ENCODE measurements at regions not wholly inside any gene's neighbourhood (a gene's known extent, or its start where the extent isn't known, plus 50 kb on each side); places are given as distances from the start of the nearest gene placed in this dataset.

GRCh38 chr4:112802780-112803179 is 165.8 kb downstream of the LARP7 start:
- no peak for TF ChIP-seq TAF1 (IDR thresholded peaks at IDR 0.05; ENCODE audit: low read depth)
- no peak for TF ChIP-seq CTCF (IDR thresholded peaks at IDR 0.05; ENCODE audit: poor library complexity, severe bottlenecking)
- TF ChIP-seq POLR2AphosphoS5 (IDR thresholded peaks at IDR 0.05): peak; percentile 19
- no peak for TF ChIP-seq EP300 (conservative IDR thresholded peaks at IDR 0.05; ENCODE audit: poor library complexity, severe bottlenecking)
- TF ChIP-seq RAD21 (conservative IDR thresholded peaks at IDR 0.05): no peak
- TF ChIP-seq, protein P1, sequence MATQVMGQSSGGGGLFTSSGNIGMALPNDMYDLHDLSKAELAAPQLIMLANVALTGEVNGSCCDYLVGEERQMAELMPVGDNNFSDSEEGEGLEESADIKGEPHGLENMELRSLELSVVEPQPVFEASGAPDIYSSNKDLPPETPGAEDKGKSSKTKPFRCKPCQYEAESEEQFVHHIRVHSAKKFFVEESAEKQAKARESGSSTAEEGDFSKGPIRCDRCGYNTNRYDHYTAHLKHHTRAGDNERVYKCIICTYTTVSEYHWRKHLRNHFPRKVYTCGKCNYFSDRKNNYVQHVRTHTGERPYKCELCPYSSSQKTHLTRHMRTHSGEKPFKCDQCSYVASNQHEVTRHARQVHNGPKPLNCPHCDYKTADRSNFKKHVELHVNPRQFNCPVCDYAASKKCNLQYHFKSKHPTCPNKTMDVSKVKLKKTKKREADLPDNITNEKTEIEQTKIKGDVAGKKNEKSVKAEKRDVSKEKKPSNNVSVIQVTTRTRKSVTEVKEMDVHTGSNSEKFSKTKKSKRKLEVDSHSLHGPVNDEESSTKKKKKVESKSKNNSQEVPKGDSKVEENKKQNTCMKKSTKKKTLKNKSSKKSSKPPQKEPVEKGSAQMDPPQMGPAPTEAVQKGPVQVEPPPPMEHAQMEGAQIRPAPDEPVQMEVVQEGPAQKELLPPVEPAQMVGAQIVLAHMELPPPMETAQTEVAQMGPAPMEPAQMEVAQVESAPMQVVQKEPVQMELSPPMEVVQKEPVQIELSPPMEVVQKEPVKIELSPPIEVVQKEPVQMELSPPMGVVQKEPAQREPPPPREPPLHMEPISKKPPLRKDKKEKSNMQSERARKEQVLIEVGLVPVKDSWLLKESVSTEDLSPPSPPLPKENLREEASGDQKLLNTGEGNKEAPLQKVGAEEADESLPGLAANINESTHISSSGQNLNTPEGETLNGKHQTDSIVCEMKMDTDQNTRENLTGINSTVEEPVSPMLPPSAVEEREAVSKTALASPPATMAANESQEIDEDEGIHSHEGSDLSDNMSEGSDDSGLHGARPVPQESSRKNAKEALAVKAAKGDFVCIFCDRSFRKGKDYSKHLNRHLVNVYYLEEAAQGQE (IDR thresholded peaks at IDR 0.05; ENCODE audit: borderline replicate concordance): no peak
- no peak for TF ChIP-seq EZH2 (IDR thresholded peaks at IDR 0.05; ENCODE audit: borderline replicate concordance, insufficient read depth, low read length, poor library complexity, severe bottlenecking)
- TF ChIP-seq SMC3 (conservative IDR thresholded peaks at IDR 0.05; ENCODE audit: poor library complexity): no peak

Measured in neural cell (in vitro differentiated cells).